ENCODE measurements at regions not wholly inside any gene's neighbourhood (a gene's known extent, or its start where the extent isn't known, plus 50 kb on each side); places are given as distances from the start of the nearest gene placed in this dataset.
A peak's percentile ranks its signal among the peaks of the same experiment; 100 is the strongest.

GRCh38 chr3:72460205-72461174 is 387.8 kb downstream of the SHQ1 start:
- DNase-seq (ENCODE audit: low read depth in 2 of 2) = no peak

DNA sequence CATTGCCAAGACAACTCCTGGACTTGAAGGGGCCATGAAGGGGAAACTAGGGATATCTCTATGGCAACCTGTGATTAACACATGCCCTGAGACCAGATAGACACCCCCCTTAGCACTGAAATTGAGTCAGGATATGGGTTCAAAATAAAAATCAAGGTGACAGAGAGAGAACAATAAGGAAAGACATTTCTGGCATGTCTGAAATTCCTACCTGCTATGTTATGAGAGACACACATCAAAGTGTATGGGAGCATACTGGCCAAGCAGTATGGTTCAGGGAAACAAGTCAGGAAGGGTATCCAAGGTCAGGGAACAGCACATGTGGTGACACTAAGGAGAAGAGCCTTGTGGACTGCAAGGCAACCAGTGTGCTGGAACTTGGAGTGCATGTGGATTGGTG is 388.7 kb downstream of the SHQ1 start:
- DNase-seq (ENCODE audit: low read depth in 2 of 2) = no peak

- DNase-seq (ENCODE audit: low read depth in 2 of 2) = no peak
Observed at GRCh38 chr3:72458375-72458774, 389.9 kb downstream of the SHQ1 start.

DNA sequence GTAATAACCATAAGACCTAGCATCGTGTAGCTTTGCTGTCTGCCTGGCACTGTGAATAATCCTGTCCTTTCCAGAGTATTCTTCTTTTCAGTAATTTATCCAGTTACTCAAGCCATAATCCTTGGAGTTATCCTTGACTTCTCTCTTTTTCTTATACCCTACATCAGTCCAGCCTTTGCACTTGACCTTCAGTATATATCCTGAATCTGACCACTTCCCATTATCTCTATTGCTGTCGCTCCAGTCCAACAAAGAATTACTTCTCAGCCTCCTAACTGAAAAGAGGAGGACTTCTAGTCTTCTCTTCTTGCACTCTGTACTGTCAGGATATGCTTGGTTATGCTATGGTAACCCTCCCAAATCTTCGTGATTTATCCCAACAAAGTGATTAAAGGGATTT is 393.8 kb downstream of the SHQ1 start:
- DNase-seq (ENCODE audit: low read depth in 2 of 2) = no peak

DNA sequence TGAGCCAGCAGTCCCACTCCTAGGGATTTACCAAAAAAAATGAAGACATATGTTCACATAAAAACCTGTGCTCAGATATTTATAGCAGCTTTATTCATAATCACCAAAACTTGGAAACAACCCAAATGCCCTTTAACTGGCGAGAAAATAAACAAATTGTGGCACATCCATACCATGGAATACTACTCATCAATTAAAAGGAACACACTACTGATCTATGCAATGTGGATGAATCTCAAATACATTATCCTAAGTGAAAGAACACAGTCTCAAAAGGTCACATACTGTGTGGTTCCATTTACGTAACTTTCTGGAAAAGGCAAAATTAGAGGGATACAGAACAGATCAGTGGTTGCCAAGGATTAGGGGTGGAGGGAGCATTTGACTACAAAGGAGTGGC is 394.5 kb downstream of the SHQ1 start:
- DNase-seq (ENCODE audit: low read depth in 2 of 2) = no peak

DNA sequence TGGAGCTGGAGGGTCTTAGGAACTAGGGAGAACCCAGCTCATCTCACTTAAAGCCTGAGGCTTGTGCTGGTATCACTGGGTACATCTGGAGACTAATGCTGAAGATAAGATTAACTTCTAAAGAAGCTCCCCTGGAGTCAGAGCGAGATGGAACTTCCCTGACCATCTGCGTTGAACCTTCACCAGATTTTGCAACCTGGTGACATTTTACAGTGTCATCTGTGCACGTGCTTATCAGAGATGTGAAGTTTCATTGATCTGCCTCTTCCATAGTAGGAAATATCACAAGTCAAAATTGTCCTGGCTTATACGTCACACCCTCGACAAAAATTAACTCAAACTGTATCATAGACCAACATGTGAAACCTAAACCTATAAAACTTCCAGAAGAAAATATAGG is 395.5 kb downstream of the SHQ1 start:
- DNase-seq (ENCODE audit: low read depth in 2 of 2) = no peak

GRCh38 chr3:72451841-72452240 is 396.4 kb downstream of the SHQ1 start:
- DNase-seq (ENCODE audit: low read depth in 2 of 2) = no peak

- DNase-seq (ENCODE audit: low read depth in 2 of 2) = no peak
Observed at GRCh38 chr3:72449551-72449950, 398.7 kb downstream of the SHQ1 start.

GRCh38 chr3:72448858-72449257 is 399.4 kb downstream of the SHQ1 start:
- DNase-seq (ENCODE audit: low read depth in 2 of 2) = no peak

DNA sequence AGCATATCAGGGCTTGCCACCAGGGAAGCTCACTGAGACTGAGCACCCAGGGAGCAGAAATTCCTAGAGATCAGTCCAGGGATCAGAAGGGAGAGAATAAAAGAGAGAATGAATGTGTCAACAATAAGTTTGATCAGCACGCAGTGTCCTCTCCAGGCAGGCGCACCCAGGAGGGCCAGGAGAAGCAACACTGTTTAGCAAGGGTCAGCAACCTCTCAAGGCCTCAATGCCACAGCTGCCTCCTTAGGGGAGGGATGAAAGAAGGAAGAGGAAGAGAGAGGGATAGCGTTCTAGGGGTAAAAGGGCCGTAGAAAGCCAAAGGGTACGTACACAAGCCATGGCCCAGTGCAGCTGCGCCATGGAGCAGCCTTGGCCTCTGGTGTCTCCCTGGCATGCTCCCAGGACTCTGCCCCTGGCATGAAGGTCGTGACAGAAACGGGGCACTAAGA is 399.8 kb downstream of the SHQ1 start:
- DNase-seq (ENCODE audit: low read depth in 2 of 2) = no peak

- peak; percentile 86 to 88 for DNase-seq (ENCODE audit: low read depth in 2 of 2)
Observed at GRCh38 chr3:72447059-72447946, 400.9 kb downstream of the SHQ1 start.

- no peak for DNase-seq (ENCODE audit: low read depth in 2 of 2)
Observed at GRCh38 chr3:72446218-72447058, 401.8 kb downstream of the SHQ1 start, which contains the start of gene RYBP. RYBP (minus strand) TSS chr3:72446621.

DNA sequence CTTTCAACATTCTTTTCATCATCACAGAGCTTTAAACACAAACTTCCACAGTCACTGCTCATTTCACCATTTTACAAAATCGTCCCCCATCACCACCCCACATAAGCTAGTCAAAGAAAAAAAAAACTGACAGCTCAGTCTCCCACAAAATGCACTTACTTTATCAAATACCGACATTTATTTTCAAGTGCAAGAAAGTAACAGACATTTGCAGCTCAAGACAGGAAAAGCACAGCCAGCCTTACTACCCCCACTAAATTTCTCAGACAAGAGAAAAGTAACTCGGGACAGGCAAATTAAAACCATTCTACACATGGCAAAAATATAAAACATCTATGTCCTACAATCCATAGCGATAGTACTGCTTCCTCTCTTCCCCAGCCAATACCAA is 402.4 kb downstream of the SHQ1 start:
- DNase-seq (ENCODE audit: low read depth in 2 of 2) = no peak

- no peak for DNase-seq (ENCODE audit: low read depth in 2 of 2)
Observed at GRCh38 chr3:72444656-72445223, 403.5 kb downstream of the SHQ1 start.

DNA sequence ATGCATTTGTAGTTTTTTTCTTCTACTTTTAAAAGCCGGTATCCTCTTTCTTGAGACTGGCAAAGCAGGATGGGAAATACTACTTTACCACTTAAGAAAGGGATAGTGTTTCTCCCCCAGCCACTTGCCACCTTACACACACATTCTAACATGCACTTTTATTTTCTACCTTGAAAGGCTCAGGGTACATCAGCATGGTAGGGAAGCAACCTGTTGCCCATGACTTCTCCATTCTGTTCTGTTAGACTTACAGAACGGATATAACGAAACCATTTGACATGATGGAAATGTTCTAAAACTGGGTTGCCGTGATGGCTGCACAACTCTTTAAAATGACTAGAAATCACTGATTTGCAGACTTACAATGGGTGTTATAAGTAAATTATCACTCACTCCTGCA is 405.5 kb downstream of the SHQ1 start:
- no peak for DNase-seq (ENCODE audit: low read depth in 2 of 2)

DNA sequence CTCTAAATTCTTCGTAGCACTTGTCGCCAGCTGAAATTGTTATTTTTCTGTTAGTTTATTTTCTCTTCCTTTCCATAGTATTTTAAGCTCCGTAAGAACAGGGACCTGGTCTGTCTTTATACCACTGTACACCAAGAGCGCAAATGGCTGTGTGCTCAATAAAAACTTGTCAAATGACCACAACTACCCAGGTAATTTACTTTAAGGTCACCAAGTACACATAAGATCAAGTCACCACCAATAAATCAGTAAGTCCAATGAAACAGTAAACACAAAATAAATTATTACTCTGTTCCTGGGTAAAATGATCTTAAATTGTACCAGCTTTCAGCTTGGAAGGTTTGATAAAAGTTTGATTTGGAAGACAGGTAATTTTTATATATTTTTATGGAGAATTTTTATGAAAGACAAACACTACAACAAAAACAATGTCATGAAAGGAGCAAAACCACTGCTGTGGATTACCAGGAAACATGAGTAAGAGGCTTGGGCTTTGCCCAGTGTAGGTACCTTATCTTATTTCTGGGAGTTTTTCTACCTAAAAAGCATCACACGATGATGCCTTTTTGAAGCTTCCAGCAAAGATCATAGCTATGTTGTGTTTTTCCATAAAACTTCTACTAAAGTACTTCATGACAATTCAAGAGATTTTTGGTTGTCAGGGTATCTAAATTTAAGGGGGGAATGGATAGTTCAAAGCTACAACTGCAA is 406.8 kb downstream of the SHQ1 start:
- DNase-seq (ENCODE audit: low read depth in 2 of 2) = no peak

DNA sequence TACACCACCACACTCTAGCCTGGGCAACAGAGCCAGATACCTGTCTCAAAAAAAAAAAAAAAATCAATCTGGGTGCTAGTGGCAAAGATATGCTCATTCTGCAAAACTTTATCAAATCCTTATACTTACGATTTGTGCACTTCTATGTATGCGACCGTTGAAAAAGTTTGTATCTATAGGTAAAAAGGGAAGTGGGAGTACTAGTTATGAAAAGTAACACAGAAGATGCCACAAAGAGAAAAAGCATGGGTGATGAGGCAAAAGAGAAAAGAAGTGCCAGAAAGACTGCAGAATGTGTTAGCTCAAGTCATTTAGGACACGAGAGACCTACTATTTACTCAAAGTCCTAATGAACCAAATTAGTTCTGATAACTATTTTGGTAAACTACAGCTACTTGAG is 407.8 kb downstream of the SHQ1 start:
- no peak for DNase-seq (ENCODE audit: low read depth in 2 of 2)

DNA sequence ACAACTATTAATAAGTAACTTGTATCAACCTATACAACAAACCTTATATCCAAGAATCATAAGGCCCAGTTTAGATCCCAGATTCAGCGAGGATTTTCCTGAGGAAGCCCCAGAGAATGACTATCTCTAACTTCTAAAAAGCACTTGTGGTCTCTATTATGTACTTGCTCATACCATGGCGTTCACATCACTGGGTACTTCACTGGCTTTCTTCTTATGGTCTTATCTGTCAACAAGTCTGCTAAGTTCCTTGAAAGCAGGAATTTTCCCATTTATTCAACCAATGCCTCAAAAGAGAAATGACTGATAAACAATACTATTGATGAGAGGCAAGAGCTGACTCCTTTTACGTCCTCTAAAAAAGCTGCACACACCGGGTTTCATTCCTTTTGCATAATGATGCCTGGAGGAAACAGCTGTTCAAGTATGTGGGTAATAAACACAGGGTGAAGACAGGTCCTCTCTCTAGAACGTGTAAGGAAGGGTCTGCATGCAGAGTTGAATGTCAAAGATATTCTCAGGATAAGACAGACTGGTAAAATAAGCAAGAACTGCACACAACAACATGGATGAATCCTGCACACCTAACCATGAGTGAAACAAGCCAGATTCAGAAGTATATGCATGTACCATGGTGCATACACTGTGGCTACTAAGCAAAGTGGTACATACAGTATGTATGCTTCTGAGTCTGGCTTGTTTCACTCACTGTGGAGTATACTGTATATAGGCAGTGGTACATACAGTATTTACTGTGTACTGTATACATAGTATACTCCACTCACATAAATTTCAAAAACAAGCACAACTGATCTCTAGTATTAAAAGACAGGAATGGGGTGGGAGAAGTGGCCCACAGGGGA is 408.7 kb downstream of the SHQ1 start:
- DNase-seq (ENCODE audit: low read depth in 2 of 2) = no peak

- DNase-seq (ENCODE audit: low read depth in 2 of 2) = no peak
Observed at GRCh38 chr3:72437661-72438406, 410.4 kb downstream of the SHQ1 start.

Measured in activated CD4-positive, alpha-beta T cell treated with anti-CD3 and anti-CD28 coated beads for 24 hours (primary cell).